WTC11 (cell line): ENCODE measurements at regions not wholly inside any gene's neighbourhood (a gene's known extent, or its start where the extent isn't known, plus 50 kb on each side); places are given as distances from the start of the nearest gene placed in this dataset.

Source experiments
- CTCF ChIP-seq: fragments of 200-600 bp; IDR thresholded peaks from 2 replicates; pipeline ENCODE4 v1.8.0; 2022; ENCODE audit warnings: antibody characterized with exemption
- IRF1 ChIP-seq: sonication (generic); formaldehyde crosslinking; IDR thresholded peaks from 2 replicates; pipeline ENCODE4 v1.8.0; 2023; ENCODE audit warnings: missing genetic modification reagents
- ZNF512 ChIP-seq: sonication (generic); formaldehyde crosslinking; IDR thresholded peaks from 2 replicates; pipeline ENCODE4 v1.8.1; 2022; ENCODE audit warnings: missing genetic modification reagents, borderline replicate concordance

- no peak for TF ChIP-seq CTCF
- no peak for TF ChIP-seq IRF1 (CRISPR knock-in tag)
- TF ChIP-seq ZNF512: no peak
Observed at GRCh38 chr2:122216901-122217300, 461.4 kb downstream of the TSN start.
